ENCODE measurements at regions not wholly inside any gene's neighbourhood (a gene's known extent, or its start where the extent isn't known, plus 50 kb on each side); places are given as distances from the start of the nearest gene placed in this dataset.
A peak's percentile ranks its signal among the peaks of the same experiment; 100 is the strongest.
"Not testable (repeated sequence)": the region's sequence is repeated elsewhere in the genome, so short reads cannot be mapped to it uniquely, and the experiment has no call there.

DNA sequence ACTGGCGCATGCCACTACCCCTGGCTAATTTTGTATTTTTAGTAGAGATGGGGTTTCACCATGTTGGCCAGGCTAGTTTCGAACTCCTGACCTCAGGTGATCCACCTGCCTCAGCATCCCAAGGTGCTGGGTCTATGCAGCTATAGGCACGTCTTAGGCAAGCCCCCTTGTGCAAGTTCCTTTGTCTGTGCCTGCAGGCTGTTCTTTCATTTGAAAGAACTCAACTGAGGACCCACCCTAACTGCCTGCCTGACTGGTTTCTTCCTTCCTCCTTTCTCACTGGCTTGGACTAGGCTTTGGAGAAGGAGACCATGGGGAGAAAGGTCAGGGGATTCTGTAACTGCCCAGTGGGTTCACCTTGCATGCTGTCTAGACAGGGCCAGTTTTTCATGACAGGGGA lies 361.0 kb downstream of the TYW1 start:
- intact Hi-C loops (cut with DNase I); DNase-seq: not testable (repeated sequence)

DNA sequence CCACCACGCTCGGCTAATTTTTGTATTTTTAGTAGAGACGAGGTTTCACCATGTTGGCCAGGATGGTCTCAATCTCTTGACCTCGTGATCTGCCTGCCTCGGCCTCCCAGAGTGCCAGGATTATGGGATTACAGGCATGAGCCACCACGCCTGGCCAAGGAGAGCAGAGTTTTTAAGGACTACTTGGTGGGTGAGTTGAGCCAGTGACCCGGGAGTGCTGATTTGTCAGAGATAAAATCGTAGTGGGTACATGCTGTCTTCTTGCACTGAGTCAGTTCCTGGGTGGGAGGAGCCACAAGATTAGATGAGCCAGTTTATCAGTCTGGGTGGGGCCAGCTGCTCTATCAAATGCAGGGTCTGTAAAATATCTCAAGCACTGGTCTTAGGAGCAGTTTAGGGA lies 361.7 kb downstream of the TYW1 start:
- DNase-seq: peak in 2 of 42 donors; percentile 19 to 20
- intact Hi-C loops (cut with DNase I): not testable (repeated sequence)

DNA sequence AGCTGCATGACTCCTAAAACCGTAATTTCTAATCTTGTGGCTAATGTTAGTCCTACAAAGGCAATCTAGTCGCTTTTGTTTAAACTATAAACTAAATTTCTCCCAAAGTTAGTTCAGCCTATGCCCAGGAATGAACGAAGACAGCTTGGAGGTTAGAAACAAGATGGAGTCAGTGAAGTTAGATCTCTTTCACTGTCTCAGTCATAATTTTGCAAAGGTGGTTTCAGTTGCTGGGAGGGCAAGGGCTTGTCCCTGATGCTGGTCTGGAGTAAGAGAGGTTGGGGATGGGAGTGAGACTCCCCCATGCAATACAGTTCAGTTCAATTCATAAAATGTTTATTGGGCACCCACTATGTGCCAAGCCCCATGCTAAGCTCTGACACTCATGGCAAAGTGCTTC lies 362.1 kb downstream of the TYW1 start:
- DNase-seq; intact Hi-C loops (cut with DNase I): not testable (repeated sequence)

DNA sequence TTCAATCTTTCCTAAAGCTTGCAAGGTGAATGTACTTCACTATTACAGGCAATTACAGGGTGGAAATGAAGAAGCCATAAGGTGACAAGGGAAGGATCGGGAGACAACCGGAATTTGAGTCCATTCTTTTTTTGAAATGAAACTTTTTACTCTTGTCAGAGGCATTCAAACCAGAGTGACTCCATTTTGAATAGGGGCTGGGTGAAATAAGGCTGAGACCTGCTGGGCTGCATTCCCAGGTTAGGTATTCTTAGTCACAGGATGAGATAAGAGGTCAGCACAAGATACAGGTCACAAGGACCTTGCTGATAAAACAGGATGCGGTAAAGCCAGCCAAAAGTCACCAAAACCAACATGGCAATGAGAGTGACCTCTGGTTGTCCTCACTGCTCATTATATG lies 363.3 kb downstream of the TYW1 start:
- intact Hi-C loops (cut with DNase I): no loop called here

DNA sequence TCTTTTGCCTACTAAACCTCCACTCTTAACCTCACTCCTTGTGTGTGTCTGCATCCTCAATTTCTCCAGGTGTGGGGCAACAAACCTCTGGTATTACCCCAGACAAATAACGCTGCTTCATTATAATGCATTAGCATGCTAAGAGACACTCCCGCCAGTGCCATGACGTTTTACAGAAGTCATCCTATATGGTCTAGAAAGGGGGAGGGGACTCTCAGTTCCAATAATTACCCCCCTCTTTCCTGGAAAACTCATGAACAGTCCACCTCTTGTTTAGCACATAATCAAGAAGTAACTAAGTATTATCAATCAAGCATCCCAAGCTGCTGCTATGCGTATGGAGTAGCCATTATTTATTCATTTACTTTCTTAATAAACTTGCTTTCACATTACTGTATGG lies 364.5 kb downstream of the TYW1 start:
- intact Hi-C loops (cut with DNase I): no loop called here
- no peak for DNase-seq

More for the DNA sequence above, 363.3 kb downstream of the TYW1 start:
- no peak for DNase-seq

DNA sequence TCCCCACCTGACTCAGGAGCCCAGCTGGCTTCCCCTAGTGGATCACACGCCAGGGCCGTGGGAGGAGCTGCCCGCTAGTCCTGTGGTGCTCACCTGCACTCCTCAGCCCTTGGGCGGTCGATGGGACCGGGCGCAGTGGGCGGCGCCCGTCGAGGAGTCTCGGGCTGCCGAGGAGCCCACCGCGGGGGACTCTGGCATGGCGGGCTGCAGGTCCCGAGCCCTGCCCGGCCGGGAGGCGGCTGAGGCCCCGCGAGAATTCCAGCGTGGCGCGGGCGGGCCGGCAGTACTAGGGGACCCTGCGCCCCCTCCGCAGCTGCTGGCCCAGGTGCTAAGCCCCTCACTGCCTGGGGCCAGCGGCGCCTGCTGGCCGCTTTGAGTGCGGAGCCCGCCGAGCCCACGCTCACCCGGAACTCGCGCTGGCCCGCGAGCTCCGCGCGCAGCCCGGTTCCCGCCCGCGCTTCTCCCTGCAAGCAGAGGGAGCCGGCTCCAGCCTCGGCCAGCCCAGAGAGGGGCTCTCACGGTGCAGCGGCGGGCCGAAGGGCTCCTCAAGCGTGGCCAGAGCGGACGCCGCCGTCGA lies 367.9 kb downstream of the TYW1 start:
- DNase-seq: peak in 2 of 42 donors; percentile 2 to 12
- intact Hi-C loops (cut with DNase I): no loop called here

DNA sequence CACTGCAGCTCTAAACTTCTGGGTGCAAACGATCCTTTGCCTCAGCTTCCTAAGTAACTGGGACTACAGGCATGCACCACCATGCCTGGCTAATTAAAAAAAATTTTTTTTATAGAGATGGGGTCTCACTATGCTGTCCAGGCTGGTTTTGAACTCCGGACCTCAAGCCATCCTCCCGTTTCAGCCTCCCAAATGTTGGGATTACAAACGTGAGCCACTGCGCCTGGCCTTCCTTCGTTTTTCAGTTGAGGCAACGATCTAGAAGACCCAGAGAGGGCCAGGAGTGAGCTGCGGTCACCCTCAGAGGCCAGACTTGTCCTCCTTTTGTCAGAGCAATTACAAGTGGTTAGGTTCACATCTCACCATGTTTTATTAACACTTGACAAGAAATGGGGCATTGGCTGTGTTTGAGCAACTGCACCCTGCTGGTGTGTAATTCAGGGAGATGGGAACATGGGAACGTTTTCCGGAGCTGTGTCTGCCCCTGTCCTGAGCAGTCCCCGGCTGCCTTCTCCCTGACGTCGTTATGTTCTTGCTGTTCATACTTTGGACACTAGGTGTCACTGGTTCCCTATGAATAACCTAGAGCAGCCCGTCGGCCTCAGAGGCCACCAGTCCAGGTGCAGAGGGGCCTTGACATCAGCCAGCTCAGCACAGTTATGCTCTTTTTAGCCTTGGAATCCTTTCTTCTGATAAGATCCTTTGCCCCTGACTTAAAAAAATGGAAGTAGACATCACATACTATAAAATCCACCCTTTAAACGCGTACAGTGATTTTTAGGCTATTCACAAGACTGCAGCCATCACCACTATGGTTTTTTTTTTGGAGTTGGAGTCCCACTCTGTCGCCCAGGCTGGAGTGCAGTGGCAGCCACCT lies 375.0 kb downstream of the TYW1 start:
- DNase-seq: peak; percentile 12 to 85 (median 54)
- intact Hi-C loops (cut with DNase I): loop anchor here (10.0 kb wide), 1 partner anchor 113 kb away; no protein-coding TSS in a partner anchor

DNA sequence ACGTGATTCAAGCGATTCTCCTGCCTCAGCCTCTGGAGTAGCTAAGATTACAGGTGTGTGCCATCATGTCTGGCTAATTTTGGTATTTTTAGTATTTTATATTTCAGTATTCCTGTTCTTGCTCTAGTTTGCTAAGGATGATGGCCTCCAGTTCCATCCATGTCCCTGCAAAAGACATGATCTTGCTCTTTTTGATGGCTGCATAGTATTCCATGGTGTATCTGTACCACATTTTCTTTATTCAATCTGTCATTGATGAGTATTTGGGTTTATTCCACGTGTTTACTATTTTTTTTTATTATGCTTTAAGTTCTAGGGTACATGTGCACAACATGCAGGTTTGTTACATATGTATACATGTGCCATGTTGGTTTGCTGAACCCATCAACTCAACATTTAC lies 376.8 kb downstream of the TYW1 start:
- not testable (repeated sequence) for DNase-seq
- intact Hi-C loops (cut with DNase I): loop anchor here (10.0 kb wide), 1 partner anchor 111 kb away; no protein-coding TSS in a partner anchor

DNA sequence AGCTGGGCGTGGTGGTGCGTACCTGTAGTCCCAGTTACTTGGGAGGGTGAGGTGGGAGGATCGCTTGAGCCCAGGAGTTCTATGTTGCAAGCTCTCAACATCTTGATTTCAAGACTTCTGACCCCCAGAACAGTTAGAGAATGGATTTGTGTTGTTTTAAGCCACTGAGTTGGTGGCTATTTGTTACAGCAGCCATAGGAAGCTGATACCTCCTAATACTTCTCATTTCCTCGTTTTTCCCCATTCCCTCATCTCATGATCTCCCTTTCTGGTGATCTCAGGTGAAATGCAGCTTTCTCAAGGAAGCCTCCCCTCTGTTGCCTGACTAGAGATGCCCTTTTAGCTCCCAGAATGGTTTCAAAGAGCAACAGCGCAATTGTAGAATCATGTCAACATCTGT lies 378.8 kb downstream of the TYW1 start:
- DNase-seq: no peak
- intact Hi-C loops (cut with DNase I): loop anchor here (10.0 kb wide), 1 partner anchor 109 kb away; no protein-coding TSS in a partner anchor

DNA sequence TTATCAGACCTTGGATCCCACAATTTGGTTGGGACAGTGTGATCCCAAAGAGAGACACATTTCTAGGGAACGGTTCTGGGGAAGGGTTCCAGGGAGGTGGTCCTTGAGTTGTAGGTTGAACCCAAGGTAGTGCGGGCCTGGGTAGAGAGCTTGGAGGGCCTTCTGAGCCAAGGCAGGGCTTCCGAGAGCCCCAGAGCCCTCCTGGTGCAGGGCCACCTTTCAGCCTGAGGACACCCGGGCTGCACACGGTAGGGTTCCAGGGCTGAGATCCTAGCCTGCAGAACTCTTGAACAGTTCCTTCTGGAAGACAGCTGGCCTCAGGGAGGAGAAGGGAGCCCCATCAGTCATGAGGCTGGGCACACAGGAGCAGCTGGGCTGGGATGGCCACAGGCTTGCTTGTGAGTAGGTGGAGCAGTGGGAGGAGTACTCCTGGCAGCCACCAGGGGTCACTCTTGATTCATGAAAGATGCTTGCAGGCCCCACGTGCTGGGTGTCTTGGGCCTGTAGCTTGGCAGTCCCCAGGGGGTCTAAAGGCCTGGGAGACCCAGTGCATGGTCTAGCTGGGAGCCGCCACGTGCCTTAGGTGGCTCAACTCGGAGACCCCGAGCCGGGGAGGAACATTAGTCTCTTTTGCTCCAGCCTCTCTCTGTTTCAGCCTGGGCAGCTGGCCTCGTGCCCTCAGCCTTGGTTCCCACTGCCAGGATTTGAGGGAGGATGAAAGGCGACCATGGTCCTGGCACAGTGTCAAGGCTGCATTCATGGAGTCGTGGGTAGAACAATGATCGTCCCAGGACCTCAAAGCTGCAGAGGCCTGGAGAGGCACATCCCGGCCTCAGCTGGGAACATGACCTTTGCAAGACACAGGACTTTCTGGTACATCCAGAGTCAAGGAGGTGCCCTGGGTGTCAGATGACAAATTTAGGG lies 381.6 kb downstream of the TYW1 start:
- intact Hi-C loops (cut with DNase I): loop anchor here (10.0 kb wide), 1 partner anchor 107 kb away; no protein-coding TSS in a partner anchor
- peak; percentile 58 to 89 (median 77) for DNase-seq

DNA sequence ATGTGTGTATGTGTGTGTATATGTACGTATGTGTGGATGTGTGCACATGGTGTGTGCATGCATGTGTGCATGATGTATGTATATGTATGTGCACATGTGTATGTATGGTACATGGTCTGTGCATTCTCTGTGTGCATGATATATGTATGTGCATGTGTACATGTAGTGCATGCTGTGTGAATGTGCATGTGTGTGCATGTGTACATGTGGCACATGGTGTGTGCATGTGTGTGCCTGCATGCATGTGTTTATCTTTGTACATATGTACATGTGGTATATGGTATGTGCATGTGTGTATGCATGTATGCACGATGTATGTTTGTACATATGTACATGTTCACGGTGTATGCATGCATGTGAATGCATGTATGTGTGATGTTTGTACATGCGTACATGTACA lies 383.7 kb downstream of the TYW1 start:
- intact Hi-C loops (cut with DNase I): no loop called here
- no peak for DNase-seq

DNA sequence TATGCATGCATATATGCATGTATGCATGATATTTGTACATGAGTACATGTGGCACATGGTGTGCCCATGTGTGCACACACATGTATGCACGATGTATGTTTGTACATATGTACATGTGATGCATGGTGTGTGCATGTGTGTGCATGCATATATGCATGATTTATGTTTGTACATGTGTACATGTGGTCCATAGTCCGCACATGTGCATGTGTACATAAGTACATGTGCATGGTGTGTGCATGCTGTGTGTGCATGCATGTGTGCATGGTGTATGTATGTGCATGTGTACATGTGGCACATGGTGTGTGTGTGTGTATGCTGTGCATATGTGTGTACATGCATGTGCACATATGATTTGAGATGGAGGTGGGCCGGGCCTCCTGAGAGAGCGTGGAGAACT lies 384.2 kb downstream of the TYW1 start:
- intact Hi-C loops (cut with DNase I): no loop called here
- DNase-seq: no peak

DNA sequence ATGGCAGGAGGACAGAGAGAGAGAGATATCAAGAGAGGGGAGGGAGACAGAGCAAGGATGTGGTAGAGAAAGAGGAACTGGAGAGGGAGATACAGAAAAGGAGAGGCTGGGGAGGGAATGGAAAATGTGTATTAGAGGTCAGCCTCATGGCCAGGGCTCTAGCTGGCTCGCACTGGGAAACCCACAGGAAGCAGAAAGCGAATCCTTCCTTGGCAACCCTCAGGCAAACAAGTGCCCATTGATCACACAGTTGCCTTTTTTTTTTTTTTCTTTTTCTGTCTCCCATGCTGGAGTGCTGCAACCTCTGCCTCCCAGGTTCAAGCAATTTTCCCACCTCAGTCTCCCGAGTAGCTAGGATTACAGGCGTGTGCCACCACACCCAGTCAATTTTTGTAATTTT lies 391.2 kb downstream of the TYW1 start:
- no peak for DNase-seq
- intact Hi-C loops (cut with DNase I): no loop called here

DNA sequence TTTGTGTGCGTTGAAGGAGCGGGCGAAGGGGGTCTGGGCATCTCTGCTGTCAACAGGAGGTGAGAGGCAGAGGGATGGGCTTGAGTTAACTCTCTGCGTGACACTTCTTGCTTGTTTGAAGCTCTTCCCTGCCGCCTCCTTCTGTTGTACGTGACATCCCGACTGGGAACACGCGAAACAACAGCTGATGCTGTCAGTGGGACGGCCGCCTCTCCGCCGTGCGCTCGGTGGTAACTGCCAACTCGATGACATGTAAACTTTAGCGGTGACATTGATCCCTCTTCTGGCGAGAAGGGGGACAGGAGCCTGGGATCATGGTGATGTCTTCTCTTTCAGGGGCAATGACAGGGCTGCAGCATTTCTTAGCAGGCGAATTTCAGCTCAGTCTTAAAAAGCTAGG lies 394.5 kb downstream of the TYW1 start:
- DNase-seq: no peak

DNA sequence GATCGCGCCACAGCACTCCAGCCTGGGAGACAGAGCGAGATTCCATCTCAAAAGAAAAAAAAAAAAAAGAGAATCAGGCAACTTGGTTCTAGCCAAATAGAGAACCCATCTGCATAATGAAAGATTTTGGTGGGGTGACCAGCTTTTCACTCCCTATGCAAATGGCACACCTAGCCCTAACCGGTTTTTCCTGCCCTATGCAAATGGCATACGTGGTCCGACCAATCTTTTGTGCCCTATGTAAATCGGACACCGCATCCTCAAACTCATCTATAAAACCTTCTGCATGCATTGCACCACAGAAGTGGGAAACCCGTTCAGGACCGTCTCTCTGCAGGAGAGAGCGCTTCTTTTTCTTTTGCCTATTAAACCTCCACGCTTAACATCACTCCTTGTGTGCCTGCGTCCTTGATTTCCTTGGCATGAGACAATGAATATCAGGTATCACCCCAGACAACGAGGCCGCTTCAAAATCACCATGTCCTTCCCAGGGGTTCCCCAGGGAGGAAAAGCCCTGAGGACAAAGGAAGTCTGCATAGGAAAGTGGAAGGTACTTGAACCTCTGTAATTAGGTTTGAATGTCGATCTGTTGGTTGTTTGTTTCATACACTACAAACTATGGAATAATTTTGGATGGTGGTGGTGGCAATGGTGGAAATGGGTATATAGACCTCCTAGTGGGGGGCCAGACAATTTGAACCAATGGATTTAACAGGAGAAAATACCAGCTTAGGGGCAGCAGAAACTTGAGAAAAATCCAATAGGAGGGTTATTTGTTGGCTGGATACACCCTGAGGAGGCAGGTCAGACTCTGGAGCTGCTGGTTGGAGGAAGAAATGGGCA lies 396.2 kb downstream of the TYW1 start:
- intact Hi-C loops (cut with DNase I): no loop called here
- no peak for DNase-seq

More for the DNA sequence above, 394.5 kb downstream of the TYW1 start:
- intact Hi-C loops (cut with DNase I): no loop called here

DNA sequence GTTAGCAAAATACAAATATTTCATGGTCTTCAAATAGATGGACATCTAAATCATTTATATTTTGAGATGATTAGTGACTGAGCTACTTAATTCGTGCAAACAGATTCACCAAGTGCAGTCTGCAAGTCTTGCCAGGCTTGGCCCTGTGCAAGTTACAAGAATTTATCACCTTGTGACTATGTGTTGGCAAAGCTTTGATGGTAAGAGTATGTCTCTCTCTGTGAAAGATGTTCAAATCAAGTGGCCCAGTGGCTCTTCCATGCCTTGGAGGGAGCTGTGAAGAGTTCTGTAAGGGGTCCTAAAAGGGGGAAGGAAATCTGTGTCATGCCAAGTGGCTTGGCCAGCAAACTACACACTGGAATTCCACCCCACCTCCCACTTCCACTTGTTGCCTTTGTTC lies 397.3 kb downstream of the TYW1 start:
- intact Hi-C loops (cut with DNase I): no loop called here
- DNase-seq: no peak

DNA sequence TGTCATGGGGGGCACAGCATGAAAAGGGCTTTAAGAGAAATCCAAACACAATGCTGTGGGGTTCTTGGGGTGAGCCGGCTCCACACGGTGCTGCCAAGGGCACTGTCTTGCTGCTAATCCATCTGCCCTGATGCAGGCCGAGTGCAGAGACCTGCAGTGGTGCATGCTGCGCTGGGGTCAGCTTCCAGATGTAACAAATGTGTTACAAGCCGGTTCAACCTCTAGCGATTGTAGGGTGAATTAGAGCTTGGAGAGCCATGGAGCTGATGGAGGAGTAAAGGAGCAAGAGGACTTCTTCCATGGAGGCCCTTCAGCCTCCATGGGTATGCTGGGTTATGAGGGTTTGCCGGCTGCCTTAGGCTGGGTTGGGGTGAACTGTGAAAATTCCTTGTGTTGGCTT lies 402.3 kb downstream of the TYW1 start:
- intact Hi-C loops (cut with DNase I): no loop called here
- DNase-seq: no peak

DNA sequence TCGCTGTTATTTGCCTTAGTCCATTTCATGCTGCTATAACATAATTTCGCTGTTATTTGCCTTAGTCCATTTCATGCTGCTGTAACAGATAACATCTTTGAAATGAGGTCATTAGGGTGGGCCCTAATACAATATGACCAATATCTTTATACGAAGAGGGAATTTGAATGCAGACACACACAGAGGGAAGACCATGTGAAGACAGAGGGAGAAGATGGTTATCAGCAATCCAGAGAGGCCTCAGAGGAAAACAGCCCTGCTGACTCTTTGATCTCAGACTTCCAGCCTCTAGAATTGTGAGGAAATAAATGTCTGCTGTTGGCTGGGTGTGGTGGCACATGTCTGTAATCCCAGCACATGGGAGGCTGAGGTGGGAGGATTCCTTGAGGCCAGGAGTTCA lies 404.9 kb downstream of the TYW1 start:
- DNase-seq: no peak
- intact Hi-C loops (cut with DNase I): no loop called here

DNA sequence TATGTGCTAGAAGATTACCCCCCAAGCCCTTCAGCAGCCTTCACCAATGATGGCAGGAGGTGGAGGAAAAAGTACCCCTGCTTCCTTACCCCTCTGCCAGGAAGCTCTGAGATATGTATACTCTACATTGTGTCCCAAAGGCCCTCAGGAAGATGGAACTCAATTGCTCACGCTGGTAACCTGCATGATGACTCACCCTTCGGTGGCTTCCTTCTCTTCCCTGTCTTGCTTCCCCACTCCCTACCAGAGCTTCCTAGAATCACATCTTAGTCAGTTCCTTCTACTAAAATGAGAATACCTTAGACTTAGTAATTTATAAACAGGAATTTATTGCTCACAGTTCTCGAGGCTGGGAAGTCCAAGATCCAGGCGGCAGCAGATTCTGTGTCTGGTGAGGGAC lies 405.6 kb downstream of the TYW1 start:
- intact Hi-C loops (cut with DNase I): no loop called here
- DNase-seq: no peak

Data from head of caudate nucleus (tissue), 42 donors.